Left ventricle myocardium inferior (tissue), 1 donor: ENCODE measurements at regions not wholly inside any gene's neighbourhood (a gene's known extent, or its start where the extent isn't known, plus 50 kb on each side); places are given as distances from the start of the nearest gene placed in this dataset.

ENCODE experiments used
- DNase-seq: peaks from one replicate; pipeline ENCODE4 v3.0.0-alpha.2; 2020
- H3K27ac ChIP-seq: fragments of 200-600 bp; replicated peaks from 2 replicates; pipeline ENCODE4 v1.8.0; 2021
- H3K27me3 ChIP-seq: fragments of 200-600 bp; 2 replicates; pipeline ENCODE4 v1.8.0; 2021; ENCODE audit warnings: low read depth
- H3K36me3 ChIP-seq: fragments of 200-600 bp; 2 replicates; pipeline ENCODE4 v1.8.0; 2021
- H3K4me1 ChIP-seq: fragments of 200-600 bp; 2 replicates; pipeline ENCODE4 v1.8.0; 2021
- H3K4me3 ChIP-seq: fragments of 200-600 bp; 2 replicates; pipeline ENCODE4 v1.8.0; 2021; ENCODE audit warnings: mild to moderate bottlenecking, moderate library complexity
- H3K9me3 ChIP-seq: fragments of 200-600 bp; replicated peaks from 2 replicates; pipeline ENCODE4 v1.8.0; 2021
- intact Hi-C: fragments of 100-400 bp; cut with micrococcal nuclease; formaldehyde crosslinking; loops from one replicate; pipeline ENCODE4 v1.11.0; 2022
- TF ChIP-seq, protein P1 (sequence below): fragments of 200-600 bp; IDR thresholded peaks from 2 replicates; pipeline ENCODE4 v1.8.0; 2021; ENCODE audit warnings: antibody characterized with exemption, mild to moderate bottlenecking, borderline replicate concordance
- donor health status: DM: no; HTN: yes; CAD: no; lungs with severe emphysema.

DNA sequence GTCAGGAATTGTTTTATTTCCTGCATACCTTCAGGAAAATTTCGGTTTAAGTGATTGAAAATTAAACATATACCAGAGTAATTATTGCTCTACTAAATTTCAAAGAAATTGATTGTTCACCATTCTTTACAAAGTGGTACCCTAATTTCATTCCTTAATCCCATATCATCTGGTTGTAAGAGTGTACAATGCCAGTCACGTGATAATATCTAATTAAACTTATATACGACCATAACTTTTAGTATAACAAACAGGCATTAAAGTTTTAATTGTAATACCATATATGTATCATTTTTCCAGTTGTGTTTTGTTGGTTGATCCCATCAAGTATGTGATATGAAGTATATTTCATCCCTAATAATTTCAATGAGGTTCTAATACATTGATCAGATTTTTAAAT, 74.8 kb upstream of the PLSCR5 start:
- H3K9me3 ChIP-seq, result no peaks in the 10 kb centered on the region
- DNase-seq, result no peak
- intact Hi-C loops, result no loop called here
- H3K27ac ChIP-seq, result no peak overlapping the region
- no peaks in the 10 kb centered on the region for H3K36me3 ChIP-seq
- TF ChIP-seq, protein P1, sequence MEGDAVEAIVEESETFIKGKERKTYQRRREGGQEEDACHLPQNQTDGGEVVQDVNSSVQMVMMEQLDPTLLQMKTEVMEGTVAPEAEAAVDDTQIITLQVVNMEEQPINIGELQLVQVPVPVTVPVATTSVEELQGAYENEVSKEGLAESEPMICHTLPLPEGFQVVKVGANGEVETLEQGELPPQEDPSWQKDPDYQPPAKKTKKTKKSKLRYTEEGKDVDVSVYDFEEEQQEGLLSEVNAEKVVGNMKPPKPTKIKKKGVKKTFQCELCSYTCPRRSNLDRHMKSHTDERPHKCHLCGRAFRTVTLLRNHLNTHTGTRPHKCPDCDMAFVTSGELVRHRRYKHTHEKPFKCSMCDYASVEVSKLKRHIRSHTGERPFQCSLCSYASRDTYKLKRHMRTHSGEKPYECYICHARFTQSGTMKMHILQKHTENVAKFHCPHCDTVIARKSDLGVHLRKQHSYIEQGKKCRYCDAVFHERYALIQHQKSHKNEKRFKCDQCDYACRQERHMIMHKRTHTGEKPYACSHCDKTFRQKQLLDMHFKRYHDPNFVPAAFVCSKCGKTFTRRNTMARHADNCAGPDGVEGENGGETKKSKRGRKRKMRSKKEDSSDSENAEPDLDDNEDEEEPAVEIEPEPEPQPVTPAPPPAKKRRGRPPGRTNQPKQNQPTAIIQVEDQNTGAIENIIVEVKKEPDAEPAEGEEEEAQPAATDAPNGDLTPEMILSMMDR, result no peak
- H3K4me3 ChIP-seq, result no peak overlapping the region
- H3K27me3 ChIP-seq, result no peaks in the 10 kb centered on the region
- peaks cover 12% of the 10 kb centered on the region for H3K4me1 ChIP-seq

DNA sequence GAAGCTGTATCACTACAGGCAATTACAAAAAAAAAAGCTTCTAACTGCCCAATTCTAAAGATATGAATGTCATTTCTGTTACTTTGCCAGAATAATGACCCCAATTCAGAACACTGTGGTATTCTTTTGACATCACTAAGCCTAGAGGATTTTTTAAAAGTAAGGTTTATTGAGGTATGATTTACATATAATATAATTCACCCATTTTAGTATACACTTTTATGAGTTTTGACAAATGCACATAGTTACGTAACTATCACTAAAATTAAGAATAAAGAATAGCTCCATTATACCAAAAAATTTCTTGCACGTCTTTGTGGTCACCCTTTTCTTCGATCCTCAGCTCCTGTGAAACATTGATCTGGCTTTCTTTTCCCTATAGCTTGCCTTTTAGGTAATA, 74.0 kb upstream of the PLSCR5 start:
- H3K36me3 ChIP-seq, result no peaks in the 10 kb centered on the region
- no peak for DNase-seq
- H3K27me3 ChIP-seq, result no peaks in the 10 kb centered on the region
- H3K4me3 ChIP-seq, result no peak overlapping the region
- peaks cover 12% of the 10 kb centered on the region for H3K4me1 ChIP-seq
- intact Hi-C loops, result no loop called here
- no peaks in the 10 kb centered on the region for H3K9me3 ChIP-seq
- no peak overlapping the region for H3K27ac ChIP-seq
- TF ChIP-seq, protein P1, result no peak

GRCh38 chr3:146672941-146673340, 67.8 kb upstream of the PLSCR5 start:
- no peak for DNase-seq
- Histone ChIP-seq H3K4me1 (no peaks in the 10 kb centered on the region), H3K4me3 (no peak overlapping the region), H3K27ac (no peak overlapping the region), H3K36me3 (no peaks in the 10 kb centered on the region), H3K9me3 (no peaks in the 10 kb centered on the region), H3K27me3 (no peaks in the 10 kb centered on the region)
- TF ChIP-seq, protein P1, result no peak
- intact Hi-C loops, result no loop called here

- intact Hi-C loops, result no loop called here
- peaks cover 9% of the 10 kb centered on the region for H3K9me3 ChIP-seq
- no peaks in the 10 kb centered on the region for H3K27me3 ChIP-seq
- TF ChIP-seq, protein P1, result no peak
- no peak overlapping the region for H3K4me3 ChIP-seq
- no peaks in the 10 kb centered on the region for H3K4me1 ChIP-seq
- no peak overlapping the region for H3K27ac ChIP-seq
- DNase-seq, result no peak
- no peaks in the 10 kb centered on the region for H3K36me3 ChIP-seq
These were observed 59.3 kb upstream of the PLSCR5 start for GRCh38 chr3:146664403-146664802.

GRCh38 chr3:146658841-146659240, 53.7 kb upstream of the PLSCR5 start:
- no peak overlapping the region for H3K4me3 ChIP-seq
- no peaks in the 10 kb centered on the region for H3K36me3 ChIP-seq
- TF ChIP-seq, protein P1, result no peak
- intact Hi-C loops, result no loop called here
- H3K4me1 ChIP-seq, result no peaks in the 10 kb centered on the region
- H3K27me3 ChIP-seq, result no peaks in the 10 kb centered on the region
- H3K27ac ChIP-seq, result no peak overlapping the region
- peaks cover 18% of the 10 kb centered on the region for H3K9me3 ChIP-seq
- DNase-seq, result no peak
